H1 (cell line): ENCODE measurements at regions not wholly inside any gene's neighbourhood (a gene's known extent, or its start where the extent isn't known, plus 50 kb on each side); places are given as distances from the start of the nearest gene placed in this dataset.

Experiments used
- CTCF ChIA-PET: fragments of 300-600 bp; sonication (Branson Sonifier 250); formaldehyde crosslinking; loops from one replicate; lab custom pipeline; 2021; ENCODE audit not compliant: partially characterized antibody; lab: Charles Lee
- POLR2A ChIA-PET: fragments of 300-600 bp; sonication (Branson Sonifier 250); formaldehyde crosslinking; loops from one replicate; lab custom pipeline; 2021; ENCODE audit warnings: inconsistent platforms; ENCODE audit not compliant: partially characterized antibody; lab: Charles Lee
- DNase-seq, 2 experiments: peaks; one replicate each; pipeline versions ENCODE4 v3.0.0 to v3.0.0-alpha.2; 2010 to 2022; ENCODE audit warnings: low spot score in 2 of 2, low read depth in 1 of 2, mixed read lengths in 1 of 2
- FAIRE-seq: peaks from 2 replicates; lab custom pipeline; 2011; peaks lifted over from hg19 to GRCh38; lab: Jason Lieb, UNC
- H2AFZ ChIP-seq: 2 replicates; pipeline ENCODE4 v1.8.1; 2012; ENCODE audit warnings: low read length, inconsistent platforms
- H2AK5ac ChIP-seq: 2 replicates; pipeline ENCODE4 v1.6.1; 2013; ENCODE audit warnings: low read depth, low read length
- H2BK120ac ChIP-seq: replicated peaks from 2 replicates; pipeline ENCODE3; 2013; ENCODE audit warnings: low read depth, low read length, inconsistent platforms
- H2BK12ac ChIP-seq: 2 replicates; pipeline ENCODE4 v1.6.1; 2013; ENCODE audit warnings: low read depth, low read length
- H2BK15ac ChIP-seq: 2 replicates; pipeline ENCODE4 v1.6.1; 2013; ENCODE audit warnings: low read length
- H2BK20ac ChIP-seq: 2 replicates; pipeline ENCODE4 v1.6.1; 2013; ENCODE audit warnings: low read length
- H2BK5ac ChIP-seq: 2 replicates; pipeline ENCODE4 v1.6.1; 2013; ENCODE audit warnings: low read depth, low read length
- H3K14ac ChIP-seq: 2 replicates; pipeline ENCODE4 v1.6.1; 2013; ENCODE audit warnings: inconsistent platforms; ENCODE audit not compliant: insufficient read length
- H3K18ac ChIP-seq: 2 replicates; pipeline ENCODE4 v1.6.1; 2013; ENCODE audit warnings: low read length; ENCODE audit errors: extremely low read depth
- H3K23ac ChIP-seq: 2 replicates; pipeline ENCODE4 v1.6.1; 2013; ENCODE audit warnings: inconsistent platforms; ENCODE audit not compliant: insufficient read length
- H3K23me2 ChIP-seq: 2 replicates; pipeline ENCODE4 v1.6.1; 2013; ENCODE audit warnings: low read depth, low read length
- H3K27ac ChIP-seq: 2 replicates; pipeline ENCODE4 v1.6.1; 2011; ENCODE audit warnings: low read depth, low read length, inconsistent platforms
- H3K27me3 ChIP-seq, 4 experiments: replicated peaks in 1 of 4; 1 replicate in 1 of 4; 2 replicates in 3 of 4; pipeline versions ENCODE4 v1.6.1 to v1.8.1; 2011 to 2013; ENCODE audit warnings: low read length in 3 of 4, mild to moderate bottlenecking in 3 of 4, inconsistent platforms in 2 of 4, mixed read lengths in 2 of 4, moderate library complexity in 1 of 4; ENCODE audit not compliant: control insufficient read depth in 3 of 4, insufficient read depth in 3 of 4; ENCODE audit errors: extremely low read depth in 1 of 4
- H3K36me3 ChIP-seq, 4 experiments: 2 replicates each; pipeline versions ENCODE4 v1.6.1 to v1.8.1; 2011 to 2013; ENCODE audit warnings: mild to moderate bottlenecking in 4 of 4, low read length in 3 of 4, moderate library complexity in 2 of 4, control low read depth in 1 of 4, inconsistent platforms in 1 of 4; ENCODE audit not compliant: insufficient read depth in 4 of 4, control insufficient read depth in 2 of 4
- H3K4ac ChIP-seq: replicated peaks from 2 replicates; pipeline ENCODE3; 2013; ENCODE audit warnings: low read length, low read depth, mixed read lengths, inconsistent platforms; ENCODE audit not compliant: insufficient read length
- H3K4me1 ChIP-seq, 4 experiments: replicated peaks in 1 of 4; 1 replicate in 1 of 4; 2 replicates in 3 of 4; pipeline versions ENCODE4 v1.6.1 to v1.8.1; 2011 to 2013; ENCODE audit warnings: low read length in 3 of 4, inconsistent platforms in 2 of 4, mixed read lengths in 1 of 4; ENCODE audit not compliant: insufficient read depth in 4 of 4, control insufficient read depth in 3 of 4
- H3K4me2 ChIP-seq, 2 experiments: 2 replicates each; pipeline versions ENCODE4 v1.6.1 to v1.8.1; 2011 to 2013; ENCODE audit warnings: low read depth in 2 of 2, low read length in 2 of 2, control low read depth in 1 of 2, inconsistent platforms in 1 of 2, mild to moderate bottlenecking in 1 of 2; ENCODE audit not compliant: insufficient read depth in 1 of 2
- H3K4me3 ChIP-seq, 4 experiments: fragments of 200-600, 300-600 bp in 1 of 4; sonication (generic), shearing (Covaris generic), sonication (Bioruptor Twin) in 1 of 4; 2 replicates each; pipeline versions ENCODE4 v1.5.1 to v1.8.1; 2011 to 2016; ENCODE audit warnings: low read length in 4 of 4, low read depth in 3 of 4, control low read depth in 2 of 4, inconsistent platforms in 2 of 4, mild to moderate bottlenecking in 2 of 4, mixed read lengths in 1 of 4, moderate library complexity in 1 of 4; ENCODE audit not compliant: insufficient read depth in 2 of 4; ENCODE audit errors: extremely low read depth in 1 of 4
- H3K56ac ChIP-seq: replicated peaks from 2 replicates; pipeline ENCODE3; 2013; ENCODE audit warnings: low read depth, mild to moderate bottlenecking, mixed read lengths, low read length, inconsistent platforms; ENCODE audit not compliant: insufficient read length
- H3K79me1 ChIP-seq: 2 replicates; pipeline ENCODE4 v1.6.1; 2013; ENCODE audit warnings: low read depth, low read length, control low read depth
- H3K79me2 ChIP-seq, 2 experiments: 2 replicates each; pipeline versions ENCODE4 v1.6.1 to v1.8.1; 2012 to 2013; ENCODE audit warnings: low read length in 2 of 2, mild to moderate bottlenecking in 2 of 2, inconsistent platforms in 1 of 2; ENCODE audit not compliant: insufficient read depth in 2 of 2, control insufficient read depth in 1 of 2
- H3K9ac ChIP-seq, 4 experiments: replicated peaks in 1 of 4; 1 replicate in 1 of 4; 2 replicates in 3 of 4; pipeline versions ENCODE4 v1.6.1 to v1.8.1; 2011 to 2013; ENCODE audit warnings: low read depth in 3 of 4, low read length in 3 of 4, control low read depth in 2 of 4, mild to moderate bottlenecking in 2 of 4, moderate library complexity in 2 of 4, inconsistent platforms in 1 of 4; ENCODE audit errors: extremely low read depth in 1 of 4
- H3K9me3 ChIP-seq, 2 experiments: 2 replicates each; pipeline versions ENCODE4 v1.6.1 to v1.8.1; 2012 to 2013; ENCODE audit warnings: mild to moderate bottlenecking in 2 of 2, moderate library complexity in 2 of 2, control low read depth in 1 of 2, inconsistent platforms in 1 of 2, low read depth in 1 of 2, low read length in 1 of 2, mixed read lengths in 1 of 2; ENCODE audit not compliant: insufficient read depth in 2 of 2
- H4K20me1 ChIP-seq, 2 experiments: replicated peaks in 1 of 2; 2 replicates each; pipeline versions ENCODE3 to v1.8.1; 2011 to 2013; ENCODE audit warnings: inconsistent platforms in 2 of 2, low read length in 2 of 2, mild to moderate bottlenecking in 1 of 2; ENCODE audit not compliant: insufficient read depth in 2 of 2, control insufficient read depth in 1 of 2
- H4K5ac ChIP-seq: 2 replicates; pipeline ENCODE4 v1.6.1; 2013; ENCODE audit warnings: low read length, low read depth, mixed read lengths, inconsistent platforms; ENCODE audit not compliant: insufficient read length
- H4K8ac ChIP-seq: 2 replicates; pipeline ENCODE4 v1.8.0; 2013; ENCODE audit warnings: mild to moderate bottlenecking, moderate library complexity, low read length, inconsistent platforms; ENCODE audit not compliant: insufficient read depth; ENCODE audit errors: extremely low read depth
- H4K91ac ChIP-seq: replicated peaks from 2 replicates; pipeline ENCODE3; 2013; ENCODE audit warnings: low read length, mixed read lengths, inconsistent platforms; ENCODE audit not compliant: insufficient read length
- BACH1 ChIP-seq: IDR thresholded peaks from 2 replicates; pipeline ENCODE4 v1.6.1; 2012; ENCODE audit warnings: low read length, improper control_type of control experiment
- CHD1 ChIP-seq: IDR thresholded peaks from 2 replicates; pipeline ENCODE4 v1.6.1; 2012; ENCODE audit warnings: low read depth, low read length, improper control_type of control experiment
- GTF2F1 ChIP-seq: IDR thresholded peaks from 2 replicates; pipeline ENCODE4 v1.6.1; 2012; ENCODE audit warnings: low read depth, low read length, improper control_type of control experiment, borderline replicate concordance
- HDAC6 ChIP-seq: IDR thresholded peaks from one replicate; pipeline ENCODE4 v1.7.1; 2012; ENCODE audit warnings: low read depth, mild to moderate bottlenecking, inconsistent platforms, low read length, moderate library complexity
- MAX ChIP-seq: IDR thresholded peaks from 2 replicates; pipeline ENCODE4 v1.6.1; 2012; ENCODE audit warnings: inconsistent platforms
- RFX5 ChIP-seq: IDR thresholded peaks from 2 replicates; pipeline ENCODE4 v1.6.1; 2011; ENCODE audit warnings: low read depth, low read length, improper control_type of control experiment, borderline replicate concordance
- SIX5 ChIP-seq: IDR thresholded peaks from 2 replicates; pipeline ENCODE4 v1.6.1; 2011; ENCODE audit warnings: mild to moderate bottlenecking, low read depth, low read length
- SP1 ChIP-seq: IDR thresholded peaks from 2 replicates; pipeline ENCODE4 v1.6.1; 2011; ENCODE audit warnings: low read depth, low read length
- SUZ12 ChIP-seq: fragments of 200-600 bp; sonication (generic); IDR thresholded peaks from 2 replicates; pipeline ENCODE4 v1.6.1; 2012; ENCODE audit warnings: mild to moderate bottlenecking, inconsistent platforms, low read length, moderate library complexity, mixed read lengths
- TAF7 ChIP-seq: optimal IDR thresholded peaks from 2 replicates; pipeline ENCODE3; 2011; ENCODE audit warnings: low read depth, mild to moderate bottlenecking, inconsistent platforms, low read length, moderate library complexity, borderline replicate concordance
- TBP ChIP-seq: IDR thresholded peaks from 2 replicates; pipeline ENCODE4 v1.6.1; 2011; ENCODE audit warnings: low read depth, low read length, improper control_type of control experiment
- WGBS, 2 experiments: shearing (Covaris generic) in 1 of 2; methylation state at CpG; one replicate each; pipeline versions ENCODE4 v1.1.6 to v1.1.7; 2013 to 2015; ENCODE audit warnings: low lambda C conversion rate in 2 of 2, mixed read lengths in 2 of 2, inconsistent platforms in 1 of 2, low coverage in 1 of 2, missing lambda C conversion rate in 1 of 2; ENCODE audit not compliant: insufficient replicate concordance in 2 of 2, insufficient coverage in 1 of 2, insufficient read length in 1 of 2; ENCODE audit errors: extremely low coverage in 1 of 2, missing lambda C conversion rate in 1 of 2; 5-methylcytosine and 5-hydroxymethylcytosine counted together
- TF ChIP-seq, protein P1 (sequence below): IDR thresholded peaks from 2 replicates; pipeline ENCODE4 v1.6.1; 2011; ENCODE audit warnings: low read length, improper control_type of control experiment

GRCh38 chr6:830667-831327 is 137.9 kb upstream of the EXOC2 start:
- no peak overlapping the region for H3K23ac ChIP-seq
- no peak overlapping the region for H3K4me2 ChIP-seq
- no peak overlapping the region for H2BK120ac ChIP-seq
- H2BK12ac ChIP-seq = peak overlapping the region; percentile 46; the same call in 1 of the 2 replicates
- peaks cover 0 to 9% (median 7%) of the 10 kb centered on the region in 4 experiments; a peak in 4 of 7 replicates for H3K4me1 ChIP-seq
- H2AK5ac ChIP-seq = no peak overlapping the region
- H4K8ac ChIP-seq = no peak overlapping the region
- H2BK5ac ChIP-seq = no peak overlapping the region; the same call in 1 of the 2 replicates
- H3K27ac ChIP-seq = no peak overlapping the region
- H2AFZ ChIP-seq = no peak overlapping the region
- H3K4me3 ChIP-seq = no peak overlapping the region
- ChIA-PET POLR2A (interaction anchor here (1.5 kb wide), 1 partner anchor 10 kb away, joined by 4 read pairs; no protein-coding TSS in a partner anchor), CTCF (interaction anchor here (0.8 to 1.6 kb wide), 6 partner anchors 9 to 82 kb away, joined by 3 to 6 read pairs (median 4); no protein-coding TSS in a partner anchor)
- 0 out of 2 replicates have a peak overlapping the region, but pooled peaks have one; percentile 35 for H2BK20ac ChIP-seq
- no peak overlapping the region for H3K14ac ChIP-seq
- peaks cover 0 to 3% (median 0%) of the 10 kb centered on the region in 4 experiments; a peak in 3 of 8 replicates for H3K36me3 ChIP-seq
- H4K91ac ChIP-seq = no peak overlapping the region
- no peaks in the 10 kb centered on the region for H4K20me1 ChIP-seq
- H3K18ac ChIP-seq = peak overlapping the region; percentile 4; the same call in 1 of the 2 replicates
- H3K9ac ChIP-seq = no peak overlapping the region
- 95% methylated on average over 6 of the region's 6 CpGs; no CpG with 5 or more reads in 1 of the 2 experiments for WGBS, 2 experiments
- H3K23me2 ChIP-seq = peaks cover 3% of the 10 kb centered on the region; the same call in 1 of the 2 replicates
- no peak overlapping the region for H3K4ac ChIP-seq
- DNase-seq (no peak), FAIRE-seq (no peak)
- no peaks in the 10 kb centered on the region; a peak in 1 of 7 replicates for H3K27me3 ChIP-seq
- no peaks in the 10 kb centered on the region for H3K79me1 ChIP-seq
- no peak overlapping the region for H2BK15ac ChIP-seq
- H4K5ac ChIP-seq = no peak overlapping the region
- H3K79me2 ChIP-seq = no peaks in the 10 kb centered on the region
- H3K9me3 ChIP-seq = peaks cover 10 to 20% of the 10 kb centered on the region in 2 experiments; a peak in 3 of 4 replicates
- H3K56ac ChIP-seq = no peak overlapping the region
- TF ChIP-seq SUZ12 = no peak
- TF ChIP-seq, protein P1, sequence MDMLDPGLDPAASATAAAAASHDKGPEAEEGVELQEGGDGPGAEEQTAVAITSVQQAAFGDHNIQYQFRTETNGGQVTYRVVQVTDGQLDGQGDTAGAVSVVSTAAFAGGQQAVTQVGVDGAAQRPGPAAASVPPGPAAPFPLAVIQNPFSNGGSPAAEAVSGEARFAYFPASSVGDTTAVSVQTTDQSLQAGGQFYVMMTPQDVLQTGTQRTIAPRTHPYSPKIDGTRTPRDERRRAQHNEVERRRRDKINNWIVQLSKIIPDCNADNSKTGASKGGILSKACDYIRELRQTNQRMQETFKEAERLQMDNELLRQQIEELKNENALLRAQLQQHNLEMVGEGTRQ = no peak
- no peak for TF ChIP-seq SIX5
- TF ChIP-seq RFX5 = no peak
- no peak for TF ChIP-seq CHD1
- TF ChIP-seq SP1 = no peak
- no peak for TF ChIP-seq TAF7
- no peak for TF ChIP-seq BACH1
- no peak for TF ChIP-seq TBP
- no peak for TF ChIP-seq MAX
- TF ChIP-seq GTF2F1 = no peak
- no peak for TF ChIP-seq HDAC6
